ENCODE measurements at regions not wholly inside any gene's neighbourhood (a gene's known extent, or its start where the extent isn't known, plus 50 kb on each side); places are given as distances from the start of the nearest gene placed in this dataset.

GRCh38 chr2:144967961-144968360 is 448.0 kb upstream of the ZEB2 start:
- no peak for DNase-seq

- DNase-seq, result no peak
Measured at GRCh38 chr2:144965172-144965571, 445.3 kb upstream of the ZEB2 start.

GRCh38 chr2:144963031-144963430 is 443.1 kb upstream of the ZEB2 start:
- DNase-seq, result no peak

- DNase-seq, result no peak
Measured at GRCh38 chr2:144959416-144959815, 439.5 kb upstream of the ZEB2 start.

- no peak for DNase-seq
Measured at GRCh38 chr2:144950899-144951560, 431.1 kb upstream of the ZEB2 start.

- no peak for DNase-seq
Measured at GRCh38 chr2:144948205-144948855, 428.4 kb upstream of the ZEB2 start.

GRCh38 chr2:144947709-144948037 is 427.8 kb upstream of the ZEB2 start:
- no peak for DNase-seq

GRCh38 chr2:144946263-144946662 is 426.3 kb upstream of the ZEB2 start:
- no peak for DNase-seq

- DNase-seq, result no peak
Measured at GRCh38 chr2:144944546-144945220, 424.8 kb upstream of the ZEB2 start.

GRCh38 chr2:144943986-144944385 is 424.1 kb upstream of the ZEB2 start:
- DNase-seq, result no peak

GRCh38 chr2:144943293-144943941 is 423.5 kb upstream of the ZEB2 start:
- DNase-seq, result no peak

GRCh38 chr2:144942516-144943256 is 422.8 kb upstream of the ZEB2 start:
- DNase-seq, result no peak

- no peak for DNase-seq
Measured at GRCh38 chr2:144941743-144942488, 422.0 kb upstream of the ZEB2 start.

- no peak for DNase-seq
Measured at GRCh38 chr2:144939590-144939989, 419.7 kb upstream of the ZEB2 start.

GRCh38 chr2:144937910-144938709 is 418.2 kb upstream of the ZEB2 start:
- no peak for DNase-seq

GRCh38 chr2:144937066-144937465 is 417.1 kb upstream of the ZEB2 start:
- DNase-seq, result no peak

- DNase-seq, result no peak
Measured at GRCh38 chr2:144936442-144936841, 416.5 kb upstream of the ZEB2 start.

- no peak for DNase-seq
Measured at GRCh38 chr2:144935736-144936135, 415.8 kb upstream of the ZEB2 start.

GRCh38 chr2:144935191-144935590 is 415.3 kb upstream of the ZEB2 start:
- no peak for DNase-seq

- no peak for DNase-seq
Measured at GRCh38 chr2:144931960-144932359, 412.0 kb upstream of the ZEB2 start.

- no peak for DNase-seq
Measured at GRCh38 chr2:144931480-144931879, 411.6 kb upstream of the ZEB2 start.

GRCh38 chr2:144927429-144927828 is 407.5 kb upstream of the ZEB2 start:
- DNase-seq, result no peak

All from GOT3 (cell line).